GM12873 (cell line): ENCODE measurements at regions not wholly inside any gene's neighbourhood (a gene's known extent, or its start where the extent isn't known, plus 50 kb on each side); places are given as distances from the start of the nearest gene placed in this dataset.

Experiments used
- CTCF ChIP-seq: IDR thresholded peaks from 2 replicates; pipeline ENCODE4 v1.5.1; 2012; ENCODE audit warnings: low read depth, mild to moderate bottlenecking, moderate library complexity, low read length, control low read depth; ENCODE audit not compliant: insufficient read depth; ENCODE audit errors: missing control alignments

- TF ChIP-seq CTCF = no peak
Measured at GRCh38 chr4:85018983-85019382, 52.5 kb upstream of the WDFY3 start.

GRCh38 chr4:85019411-85019810 lies 52.9 kb upstream of the WDFY3 start:
- no peak for TF ChIP-seq CTCF

- no peak for TF ChIP-seq CTCF
Measured at GRCh38 chr4:85024671-85025070, 58.2 kb upstream of the WDFY3 start.

- TF ChIP-seq CTCF = no peak
Measured at GRCh38 chr4:85028910-85029309, 62.4 kb upstream of the WDFY3 start.

- no peak for TF ChIP-seq CTCF
Measured at GRCh38 chr4:85029453-85029852, 63.0 kb upstream of the WDFY3 start.

GRCh38 chr4:85030156-85030555 lies 63.7 kb upstream of the WDFY3 start:
- TF ChIP-seq CTCF = no peak

GRCh38 chr4:85039526-85039925 lies 73.0 kb upstream of the WDFY3 start:
- TF ChIP-seq CTCF = no peak
